A549 (cell line): ENCODE measurements at regions not wholly inside any gene's neighbourhood (a gene's known extent, or its start where the extent isn't known, plus 50 kb on each side); places are given as distances from the start of the nearest gene placed in this dataset.

ENCODE experiments used
- CBX8 ChIP-seq: fragments of 200-600 bp; sonication (generic); IDR thresholded peaks from 2 replicates; pipeline ENCODE4 v1.6.1; 2016
- CTCF ChIP-seq: fragments of >200 bp; sonication (Bioruptor Twin); formaldehyde crosslinking; IDR thresholded peaks from 3 replicates; pipeline ENCODE4 v1.5.1; 2016
- HDAC2 ChIP-seq: fragments of 200-600 bp; sonication (generic); IDR thresholded peaks from 2 replicates; pipeline ENCODE4 v1.6.1; 2016
- HMGXB4 ChIP-seq: fragments of 250-450 bp; sonication (Bioruptor Pico); IDR thresholded peaks from 2 replicates; pipeline ENCODE4 v1.5.0; 2021; ENCODE audit warnings: mild to moderate bottlenecking, moderate library complexity, borderline replicate concordance
- HOXA7 ChIP-seq: fragments of 250-450 bp; sonication (Bioruptor Pico); IDR thresholded peaks from 2 replicates; pipeline ENCODE4 v1.5.0; 2020; ENCODE audit warnings: mild to moderate bottlenecking, moderate library complexity
- KDM5A ChIP-seq: fragments of 200-600 bp; sonication (generic); IDR thresholded peaks from 2 replicates; pipeline ENCODE4 v1.6.1; 2016; ENCODE audit warnings: antibody characterized with exemption, mild to moderate bottlenecking

- TF ChIP-seq CTCF = peak; percentile 62
- no peak for TF ChIP-seq CBX8
- no peak for TF ChIP-seq KDM5A
- TF ChIP-seq HOXA7 = no peak
- no peak for TF ChIP-seq HDAC2
- TF ChIP-seq HMGXB4 (CRISPR knock-in tag) = no peak
Measured at GRCh38 chr7:86939197-86939814, 120.1 kb downstream of the ELAPOR2 start.
